WTC11 (cell line): ENCODE measurements at regions not wholly inside any gene's neighbourhood (a gene's known extent, or its start where the extent isn't known, plus 50 kb on each side); places are given as distances from the start of the nearest gene placed in this dataset.

Source experiments
- ATAC-seq: fragments of 200-7000 bp; cut with Tn5 transposase; 2 replicates; pipeline ENCODE4 v1.10.0; 2021; ENCODE audit warnings: mild to moderate bottlenecking, moderate library complexity
- CTCF ChIA-PET: fragments of 300-600 bp; sonication (Branson Sonifier 250); formaldehyde crosslinking; loops from one replicate; lab custom pipeline; 2021; ENCODE audit warnings: antibody characterized with exemption; lab: Charles Lee
- POLR2A ChIA-PET: fragments of 350-600 bp; sonication (Branson Sonifier 250); formaldehyde crosslinking; loops from one replicate; lab custom pipeline; 2021; ENCODE audit warnings: antibody characterized with exemption; lab: Charles Lee
- DNase-seq: peaks from one replicate; pipeline ENCODE4 v3.0.0; 2021; ENCODE audit warnings: low spot score
- H3K27ac Mint-ChIP-seq: 2 replicates; pipeline ENCODE4 v1.8.0; 2021; ENCODE audit warnings: mixed read lengths
- H3K27me3 Mint-ChIP-seq: 2 replicates; pipeline ENCODE4 v1.8.0; 2021; ENCODE audit warnings: low read depth, mild to moderate bottlenecking, moderate library complexity, mixed read lengths
- H3K36me3 Mint-ChIP-seq: 2 replicates; pipeline ENCODE4 v1.8.0; 2021; ENCODE audit warnings: mixed read lengths
- H3K4me1 Mint-ChIP-seq: 2 replicates; pipeline ENCODE4 v1.8.0; 2022; ENCODE audit warnings: mixed read lengths
- H3K4me3 Mint-ChIP-seq: 2 replicates; pipeline ENCODE4 v1.8.0; 2021; ENCODE audit warnings: mild to moderate bottlenecking, moderate library complexity, mixed read lengths
- H3K9me3 Mint-ChIP-seq: 2 replicates; pipeline ENCODE4 v1.8.0; 2021; ENCODE audit warnings: mixed read lengths
- ATF1 ChIP-seq: sonication (generic); formaldehyde crosslinking; IDR thresholded peaks from 2 replicates; pipeline ENCODE4 v1.8.1; 2023; ENCODE audit warnings: mild to moderate bottlenecking, moderate library complexity, missing genetic modification reagents
- ESRRA ChIP-seq: sonication (generic); formaldehyde crosslinking; IDR thresholded peaks from 2 replicates; pipeline ENCODE4 v1.8.1; 2022; ENCODE audit warnings: mild to moderate bottlenecking, missing genetic modification reagents, borderline replicate concordance
- ETV6 ChIP-seq: sonication (generic); formaldehyde crosslinking; IDR thresholded peaks from 2 replicates; pipeline ENCODE4 v1.8.1; 2022; ENCODE audit warnings: mild to moderate bottlenecking, missing genetic modification reagents
- GRHL2 ChIP-seq: fragments of 250-450 bp; sonication (Bioruptor Pico); IDR thresholded peaks from 2 replicates; pipeline ENCODE4 v1.8.0; 2022; ENCODE audit warnings: mild to moderate bottlenecking, moderate library complexity; ENCODE audit not compliant: insufficient replicate concordance, severe bottlenecking
- GTF2I ChIP-seq: fragments of 250-450 bp; sonication (Bioruptor Pico); conservative IDR thresholded peaks from 2 replicates; pipeline ENCODE4 v1.4.0; 2021; ENCODE audit warnings: mild to moderate bottlenecking
- IRF2 ChIP-seq: sonication (generic); formaldehyde crosslinking; IDR thresholded peaks from 2 replicates; pipeline ENCODE4 v1.8.0; 2022; ENCODE audit warnings: low read depth, missing genetic modification reagents, borderline replicate concordance
- JUN ChIP-seq: sonication (generic); formaldehyde crosslinking; IDR thresholded peaks from 2 replicates; pipeline ENCODE4 v1.8.0; 2023; ENCODE audit warnings: mild to moderate bottlenecking, missing genetic modification reagents
- KAT7 ChIP-seq: sonication (generic); formaldehyde crosslinking; IDR thresholded peaks from 2 replicates; pipeline ENCODE4 v1.8.1; 2023; ENCODE audit warnings: missing genetic modification reagents, mild to moderate bottlenecking, borderline replicate concordance
- MYBL2 ChIP-seq: sonication (generic); formaldehyde crosslinking; IDR thresholded peaks from 2 replicates; pipeline ENCODE4 v1.8.1; 2023; ENCODE audit warnings: mild to moderate bottlenecking, moderate library complexity, missing genetic modification reagents
- NR1H2 ChIP-seq: sonication (generic); formaldehyde crosslinking; IDR thresholded peaks from 2 replicates; pipeline ENCODE4 v1.9.0; 2021; ENCODE audit warnings: mild to moderate bottlenecking, moderate library complexity, missing genetic modification reagents
- NR2C2 ChIP-seq: sonication (generic); formaldehyde crosslinking; IDR thresholded peaks from 2 replicates; pipeline ENCODE4 v1.8.0; 2022; ENCODE audit warnings: mild to moderate bottlenecking, missing genetic modification reagents
- OVOL2 ChIP-seq: fragments of 250-450 bp; sonication (Bioruptor Pico); IDR thresholded peaks from 2 replicates; pipeline ENCODE4 v1.9.0; 2021; ENCODE audit warnings: mild to moderate bottlenecking, borderline replicate concordance
- PRRX2 ChIP-seq: fragments of 250-450 bp; sonication (Bioruptor Pico); IDR thresholded peaks from 2 replicates; pipeline ENCODE4 v1.8.0; 2021; ENCODE audit warnings: mild to moderate bottlenecking
- RORB ChIP-seq: fragments of 250-450 bp; sonication (Bioruptor Pico); IDR thresholded peaks from 2 replicates; pipeline ENCODE4 v1.9.0; 2021; ENCODE audit warnings: mild to moderate bottlenecking
- TP53 ChIP-seq: sonication (generic); formaldehyde crosslinking; IDR thresholded peaks from 2 replicates; pipeline ENCODE4 v1.8.1; 2023; ENCODE audit warnings: mild to moderate bottlenecking, missing genetic modification reagents
- ZNF396 ChIP-seq: fragments of 250-450 bp; sonication (Bioruptor Pico); IDR thresholded peaks from 2 replicates; pipeline ENCODE4 v1.8.0; 2021; ENCODE audit warnings: mild to moderate bottlenecking, moderate library complexity, borderline replicate concordance
- TF ChIP-seq, protein P1 (sequence below): sonication (generic); formaldehyde crosslinking; IDR thresholded peaks from 2 replicates; pipeline ENCODE4 v1.8.0; 2022; ENCODE audit warnings: mild to moderate bottlenecking, missing genetic modification reagents
- TF ChIP-seq, protein P2 (sequence below): fragments of 250-450 bp; sonication (Bioruptor Pico); IDR thresholded peaks from 2 replicates; pipeline ENCODE4 v2.1.2; 2022; ENCODE audit warnings: mild to moderate bottlenecking, moderate library complexity
- TF ChIP-seq, protein P3 (sequence below): sonication (generic); formaldehyde crosslinking; IDR thresholded peaks from 2 replicates; pipeline ENCODE4 v1.8.1; 2022; ENCODE audit warnings: missing genetic modification reagents, borderline replicate concordance
- TF ChIP-seq, protein P4 (sequence below): fragments of 200-600 bp; IDR thresholded peaks from 2 replicates; pipeline ENCODE4 v1.8.0; 2022; ENCODE audit warnings: antibody characterized with exemption
- TF ChIP-seq, protein P5 (sequence below): sonication (generic); formaldehyde crosslinking; conservative IDR thresholded peaks from 2 replicates; pipeline ENCODE4 v1.8.1; 2022; ENCODE audit warnings: mild to moderate bottlenecking, missing genetic modification reagents
- TF ChIP-seq, protein P6 (sequence below): sonication (generic); formaldehyde crosslinking; IDR thresholded peaks from 2 replicates; pipeline ENCODE4 v1.8.1; 2023; ENCODE audit warnings: mild to moderate bottlenecking, missing genetic modification reagents

DNA sequence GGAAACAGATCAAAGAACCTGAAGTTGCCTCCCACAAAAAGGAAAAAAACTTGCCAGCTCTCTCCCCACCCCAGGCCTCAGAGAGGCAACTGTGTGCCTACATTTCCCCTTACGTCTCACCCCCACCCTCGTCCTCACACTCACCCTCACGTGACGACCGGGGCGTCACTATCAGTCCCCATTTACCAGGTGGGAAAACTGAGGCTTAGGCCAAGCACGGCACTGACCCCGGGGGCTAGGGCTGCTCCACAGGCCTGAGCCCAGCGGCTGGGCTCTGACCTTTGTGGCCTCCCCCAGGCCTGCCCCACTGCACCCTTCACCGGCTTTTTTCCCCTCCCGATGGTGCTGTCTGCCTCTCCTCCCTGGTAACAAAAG is 51.5 kb upstream of the RUNX3 start:
- H3K27me3 Mint-ChIP-seq = peaks cover 6% of the 10 kb centered on the region; the same call in 1 of the 2 replicates
- no peak for ATAC-seq
- peaks cover 2% of the 10 kb centered on the region; the same call in 1 of the 2 replicates for H3K4me1 Mint-ChIP-seq
- no peak for DNase-seq
- no peak overlapping the region for H3K4me3 Mint-ChIP-seq
- H3K27ac Mint-ChIP-seq = no peak overlapping the region
- TF ChIP-seq, protein P1, sequence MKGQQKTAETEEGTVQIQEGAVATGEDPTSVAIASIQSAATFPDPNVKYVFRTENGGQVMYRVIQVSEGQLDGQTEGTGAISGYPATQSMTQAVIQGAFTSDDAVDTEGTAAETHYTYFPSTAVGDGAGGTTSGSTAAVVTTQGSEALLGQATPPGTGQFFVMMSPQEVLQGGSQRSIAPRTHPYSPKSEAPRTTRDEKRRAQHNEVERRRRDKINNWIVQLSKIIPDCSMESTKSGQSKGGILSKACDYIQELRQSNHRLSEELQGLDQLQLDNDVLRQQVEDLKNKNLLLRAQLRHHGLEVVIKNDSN (CRISPR knock-in tag) = no peak
- TF ChIP-seq ETV6 (CRISPR knock-in tag) = no peak
- 0 out of 2 replicates have a peak, but pooled peaks have one; percentile 21 for TF ChIP-seq GTF2I (CRISPR knock-in tag)
- TF ChIP-seq TP53 (CRISPR knock-in tag) = no peak
- TF ChIP-seq, protein P2, sequence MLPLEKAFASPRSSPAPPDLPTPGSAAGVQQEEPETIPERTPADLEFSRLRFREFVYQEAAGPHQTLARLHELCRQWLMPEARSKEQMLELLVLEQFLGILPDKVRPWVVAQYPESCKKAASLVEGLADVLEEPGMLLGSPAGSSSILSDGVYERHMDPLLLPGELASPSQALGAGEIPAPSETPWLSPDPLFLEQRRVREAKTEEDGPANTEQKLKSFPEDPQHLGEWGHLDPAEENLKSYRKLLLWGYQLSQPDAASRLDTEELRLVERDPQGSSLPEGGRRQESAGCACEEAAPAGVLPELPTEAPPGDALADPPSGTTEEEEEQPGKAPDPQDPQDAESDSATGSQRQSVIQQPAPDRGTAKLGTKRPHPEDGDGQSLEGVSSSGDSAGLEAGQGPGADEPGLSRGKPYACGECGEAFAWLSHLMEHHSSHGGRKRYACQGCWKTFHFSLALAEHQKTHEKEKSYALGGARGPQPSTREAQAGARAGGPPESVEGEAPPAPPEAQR (CRISPR knock-in tag) = no peak
- TF ChIP-seq ATF1 = no peak
- ChIA-PET CTCF (interaction anchor here (0.8 to 1.1 kb wide), 2 partner anchors 9 to 13 kb away, joined by 3 read pairs; no protein-coding TSS in a partner anchor), POLR2A (no interaction called here)
- peaks cover 4% of the 10 kb centered on the region for H3K9me3 Mint-ChIP-seq
- peaks cover 3% of the 10 kb centered on the region; the same call in 1 of the 2 replicates for H3K36me3 Mint-ChIP-seq

DNA sequence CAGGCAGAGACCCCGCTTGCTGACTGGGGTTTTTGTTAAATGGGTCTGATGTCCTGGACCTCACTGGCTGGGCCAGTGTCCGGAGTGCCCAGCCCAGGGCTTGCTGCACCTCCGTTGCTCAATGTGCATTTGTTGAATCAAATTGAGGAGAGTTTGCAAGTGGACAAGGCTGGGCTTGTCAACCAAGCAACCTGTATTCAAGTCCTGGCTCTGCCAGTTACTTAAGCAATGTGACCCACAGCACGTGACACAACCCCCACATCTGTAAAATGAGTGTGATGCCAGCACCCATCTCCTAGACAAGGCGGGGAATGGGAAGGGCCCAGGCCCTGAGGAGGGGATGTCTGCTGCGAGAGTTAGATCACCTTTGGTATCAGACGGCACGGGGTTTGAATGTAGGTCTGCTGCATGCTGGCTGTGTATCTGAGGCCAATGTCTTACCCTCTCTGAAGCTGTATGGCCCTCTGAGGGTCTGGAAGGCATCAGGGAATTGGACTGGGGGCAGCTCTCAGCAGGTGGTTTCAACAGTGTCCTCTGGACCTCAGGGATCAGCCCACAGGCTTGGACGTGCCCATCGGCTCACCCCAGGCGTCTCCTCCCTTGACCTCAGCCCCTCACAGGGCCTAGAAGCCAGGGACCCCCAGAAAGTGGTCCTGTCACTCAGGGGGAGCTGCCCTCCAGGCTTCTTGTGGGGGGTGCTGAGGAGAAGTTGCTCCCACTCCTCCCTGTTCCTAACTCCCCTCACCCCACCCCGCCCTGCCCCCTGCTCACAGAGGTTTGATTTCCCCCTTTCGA is 51.0 kb upstream of the RUNX3 start:
- CTCF ChIA-PET = interaction anchor here (0.8 to 1.1 kb wide), 2 partner anchors 9 to 12 kb away, joined by 3 read pairs; no protein-coding TSS in a partner anchor

More for the DNA sequence above, 51.0 kb upstream of the RUNX3 start:
- peaks cover 10% of the 10 kb centered on the region for H3K9me3 Mint-ChIP-seq
- H3K27ac Mint-ChIP-seq = no peak overlapping the region
- DNase-seq = no peak
- peaks cover 6% of the 10 kb centered on the region; the same call in 1 of the 2 replicates for H3K27me3 Mint-ChIP-seq
- H3K4me1 Mint-ChIP-seq = peaks cover 2% of the 10 kb centered on the region; the same call in 1 of the 2 replicates
- no peak overlapping the region for H3K4me3 Mint-ChIP-seq
- TF ChIP-seq ESRRA (CRISPR knock-in tag) (no peak), NR2C2 (CRISPR knock-in tag) (no peak), GRHL2 (no peak), ETV6 (CRISPR knock-in tag) (no peak), KAT7 (no peak), RORB (CRISPR knock-in tag) (no peak), ZNF396 (CRISPR knock-in tag) (no peak), MYBL2 (no peak), IRF2 (CRISPR knock-in tag) (no peak), OVOL2 (CRISPR knock-in tag) (no peak), NR1H2 (CRISPR knock-in tag) (no peak), JUN (CRISPR knock-in tag) (no peak), PRRX2 (CRISPR knock-in tag) (no peak)
- TF ChIP-seq, protein P3, sequence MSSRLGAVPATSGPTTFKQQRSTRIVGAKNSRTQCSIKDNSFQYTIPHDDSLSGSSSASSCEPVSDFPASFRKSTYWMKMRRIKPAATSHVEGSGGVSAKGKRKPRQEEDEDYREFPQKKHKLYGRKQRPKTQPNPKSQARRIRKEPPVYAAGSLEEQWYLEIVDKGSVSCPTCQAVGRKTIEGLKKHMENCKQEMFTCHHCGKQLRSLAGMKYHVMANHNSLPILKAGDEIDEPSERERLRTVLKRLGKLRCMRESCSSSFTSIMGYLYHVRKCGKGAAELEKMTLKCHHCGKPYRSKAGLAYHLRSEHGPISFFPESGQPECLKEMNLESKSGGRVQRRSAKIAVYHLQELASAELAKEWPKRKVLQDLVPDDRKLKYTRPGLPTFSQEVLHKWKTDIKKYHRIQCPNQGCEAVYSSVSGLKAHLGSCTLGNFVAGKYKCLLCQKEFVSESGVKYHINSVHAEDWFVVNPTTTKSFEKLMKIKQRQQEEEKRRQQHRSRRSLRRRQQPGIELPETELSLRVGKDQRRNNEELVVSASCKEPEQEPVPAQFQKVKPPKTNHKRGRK (CRISPR knock-in tag) = no peak
- TF ChIP-seq, protein P4, sequence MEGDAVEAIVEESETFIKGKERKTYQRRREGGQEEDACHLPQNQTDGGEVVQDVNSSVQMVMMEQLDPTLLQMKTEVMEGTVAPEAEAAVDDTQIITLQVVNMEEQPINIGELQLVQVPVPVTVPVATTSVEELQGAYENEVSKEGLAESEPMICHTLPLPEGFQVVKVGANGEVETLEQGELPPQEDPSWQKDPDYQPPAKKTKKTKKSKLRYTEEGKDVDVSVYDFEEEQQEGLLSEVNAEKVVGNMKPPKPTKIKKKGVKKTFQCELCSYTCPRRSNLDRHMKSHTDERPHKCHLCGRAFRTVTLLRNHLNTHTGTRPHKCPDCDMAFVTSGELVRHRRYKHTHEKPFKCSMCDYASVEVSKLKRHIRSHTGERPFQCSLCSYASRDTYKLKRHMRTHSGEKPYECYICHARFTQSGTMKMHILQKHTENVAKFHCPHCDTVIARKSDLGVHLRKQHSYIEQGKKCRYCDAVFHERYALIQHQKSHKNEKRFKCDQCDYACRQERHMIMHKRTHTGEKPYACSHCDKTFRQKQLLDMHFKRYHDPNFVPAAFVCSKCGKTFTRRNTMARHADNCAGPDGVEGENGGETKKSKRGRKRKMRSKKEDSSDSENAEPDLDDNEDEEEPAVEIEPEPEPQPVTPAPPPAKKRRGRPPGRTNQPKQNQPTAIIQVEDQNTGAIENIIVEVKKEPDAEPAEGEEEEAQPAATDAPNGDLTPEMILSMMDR = no peak
- TF ChIP-seq, protein P5, sequence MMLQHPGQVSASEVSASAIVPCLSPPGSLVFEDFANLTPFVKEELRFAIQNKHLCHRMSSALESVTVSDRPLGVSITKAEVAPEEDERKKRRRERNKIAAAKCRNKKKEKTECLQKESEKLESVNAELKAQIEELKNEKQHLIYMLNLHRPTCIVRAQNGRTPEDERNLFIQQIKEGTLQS = no peak
- TF ChIP-seq, protein P2 (CRISPR knock-in tag) = no peak
- TF ChIP-seq, protein P6, sequence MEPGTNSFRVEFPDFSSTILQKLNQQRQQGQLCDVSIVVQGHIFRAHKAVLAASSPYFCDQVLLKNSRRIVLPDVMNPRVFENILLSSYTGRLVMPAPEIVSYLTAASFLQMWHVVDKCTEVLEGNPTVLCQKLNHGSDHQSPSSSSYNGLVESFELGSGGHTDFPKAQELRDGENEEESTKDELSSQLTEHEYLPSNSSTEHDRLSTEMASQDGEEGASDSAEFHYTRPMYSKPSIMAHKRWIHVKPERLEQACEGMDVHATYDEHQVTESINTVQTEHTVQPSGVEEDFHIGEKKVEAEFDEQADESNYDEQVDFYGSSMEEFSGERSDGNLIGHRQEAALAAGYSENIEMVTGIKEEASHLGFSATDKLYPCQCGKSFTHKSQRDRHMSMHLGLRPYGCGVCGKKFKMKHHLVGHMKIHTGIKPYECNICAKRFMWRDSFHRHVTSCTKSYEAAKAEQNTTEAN = no peak
- TF ChIP-seq, all 79 proteins: peak for 0
- no peak for ATAC-seq
- H3K36me3 Mint-ChIP-seq = peaks cover 7% of the 10 kb centered on the region
- POLR2A ChIA-PET = no interaction called here
